Skin epidermis (tissue), 12 donors: ENCODE measurements at regions not wholly inside any gene's neighbourhood (a gene's known extent, or its start where the extent isn't known, plus 50 kb on each side); places are given as distances from the start of the nearest gene placed in this dataset.
"Not testable (repeated sequence)": the region's sequence is repeated elsewhere in the genome, so short reads cannot be mapped to it uniquely, and the experiment has no call there.

Experiments used
- H3K27ac ChIP-seq, 21 experiments: fragments of 200-600 bp; sonication (generic) in 11 of 21; one replicate each; pipeline ENCODE4 v1.5.0; 2020; ENCODE audit warnings: mild to moderate bottlenecking in 3 of 21, inconsistent platforms in 2 of 21, moderate library complexity in 2 of 21
- H3K4me3 ChIP-seq, 7 experiments: fragments of 200-600 bp; sonication (generic) in 2 of 7; one replicate each; pipeline ENCODE4 v1.5.0; 2020; ENCODE audit warnings: inconsistent platforms in 2 of 7, mild to moderate bottlenecking in 2 of 7, moderate library complexity in 1 of 7

- H3K27ac ChIP-seq, H3K4me3 ChIP-seq: not testable (repeated sequence)
These were observed 241.9 kb upstream of the NFIA start for GRCh38 chr1:60840476-60840875.

DNA sequence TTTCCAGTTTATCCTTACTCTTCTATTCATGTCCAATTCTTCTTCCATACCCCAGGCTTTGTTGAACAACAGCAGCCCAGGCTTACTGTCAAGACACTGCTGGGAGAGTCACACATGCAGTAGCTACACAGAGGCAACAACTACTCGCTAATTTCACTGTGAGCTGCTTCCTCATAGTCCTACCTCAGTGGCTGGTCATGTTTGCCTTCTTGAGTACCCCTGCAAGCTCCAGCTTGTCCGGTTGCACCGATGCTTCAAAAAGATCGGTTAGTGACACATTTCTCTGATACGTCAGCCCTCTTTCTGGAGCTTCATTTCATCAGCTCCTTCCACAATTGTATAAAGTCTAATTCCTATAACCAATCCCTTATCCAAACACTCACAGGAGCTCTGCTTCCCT lies 246.7 kb upstream of the NFIA start:
- Histone ChIP-seq H3K27ac (no peak overlapping the region), H3K4me3 (no peak overlapping the region)

- Histone ChIP-seq H3K4me3 (no peak overlapping the region), H3K27ac (no peak overlapping the region)
These were observed 249.2 kb upstream of the NFIA start for GRCh38 chr1:60833173-60833572.

DNA sequence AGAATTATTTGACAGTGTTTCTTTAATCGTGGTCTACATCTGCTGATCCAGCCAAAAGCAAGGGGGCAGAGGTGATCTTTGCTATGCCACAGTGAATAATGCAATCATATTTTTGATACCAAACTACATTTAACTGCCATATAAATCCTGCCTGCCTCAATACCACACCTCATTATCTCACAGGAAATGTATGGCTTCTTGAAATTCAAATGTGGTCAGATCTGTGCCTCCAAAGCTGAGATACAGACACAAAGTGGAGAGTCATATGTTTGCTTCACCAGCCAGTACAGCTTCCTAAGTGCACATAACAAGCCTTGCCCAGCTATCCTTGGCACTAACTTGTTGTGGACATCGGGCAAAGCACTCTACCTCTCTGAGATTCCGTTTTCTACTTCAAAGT lies 250.0 kb upstream of the NFIA start:
- Histone ChIP-seq H3K27ac (no peak overlapping the region), H3K4me3 (no peak overlapping the region)

DNA sequence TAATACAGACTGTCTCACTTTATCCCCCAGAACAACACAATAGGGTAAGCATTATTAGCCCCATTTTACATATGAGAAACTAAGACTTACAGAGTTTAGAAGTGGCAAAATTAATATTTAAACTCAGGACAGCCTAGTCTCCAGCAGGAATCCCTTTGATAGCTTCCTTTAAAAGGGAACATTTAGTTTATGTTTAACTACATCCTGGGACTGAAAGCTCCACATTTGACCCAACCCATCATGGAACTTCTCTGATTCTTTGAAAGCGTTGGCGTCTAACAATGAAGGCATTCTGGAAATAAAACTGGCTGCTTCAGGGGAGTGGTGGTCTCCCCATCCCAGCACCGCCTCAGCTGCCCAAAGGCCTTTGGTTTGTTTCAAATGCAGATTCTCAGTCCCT lies 250.6 kb upstream of the NFIA start:
- Histone ChIP-seq H3K27ac (no peak overlapping the region), H3K4me3 (no peak overlapping the region)

GRCh38 chr1:60828944-60829343 lies 253.4 kb upstream of the NFIA start:
- no peak overlapping the region for H3K27ac ChIP-seq
- H3K4me3 ChIP-seq, result no peak overlapping the region

- H3K4me3 ChIP-seq, result no peak overlapping the region
- no peak overlapping the region for H3K27ac ChIP-seq
These were observed 255.9 kb upstream of the NFIA start for GRCh38 chr1:60826320-60827094.

DNA sequence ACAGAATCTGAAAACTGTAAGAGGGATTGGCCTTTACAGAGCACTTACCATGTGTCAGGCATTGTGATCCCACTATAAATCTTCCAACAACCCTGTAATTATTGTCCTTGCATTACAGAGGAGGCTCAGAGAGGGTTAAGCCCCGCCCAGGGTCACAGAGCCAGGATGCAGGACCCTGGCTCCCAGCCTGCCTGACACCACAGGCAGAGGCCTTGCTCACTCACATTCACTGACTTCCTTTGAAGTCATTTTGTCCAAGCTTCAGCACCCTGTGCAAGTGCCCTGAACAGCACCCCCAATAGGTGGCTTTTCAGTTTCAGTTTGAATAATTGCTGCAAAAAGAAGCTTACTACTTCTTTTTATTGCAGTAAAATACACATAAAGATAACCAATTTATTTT lies 256.8 kb upstream of the NFIA start:
- no peak overlapping the region for H3K27ac ChIP-seq

DNA sequence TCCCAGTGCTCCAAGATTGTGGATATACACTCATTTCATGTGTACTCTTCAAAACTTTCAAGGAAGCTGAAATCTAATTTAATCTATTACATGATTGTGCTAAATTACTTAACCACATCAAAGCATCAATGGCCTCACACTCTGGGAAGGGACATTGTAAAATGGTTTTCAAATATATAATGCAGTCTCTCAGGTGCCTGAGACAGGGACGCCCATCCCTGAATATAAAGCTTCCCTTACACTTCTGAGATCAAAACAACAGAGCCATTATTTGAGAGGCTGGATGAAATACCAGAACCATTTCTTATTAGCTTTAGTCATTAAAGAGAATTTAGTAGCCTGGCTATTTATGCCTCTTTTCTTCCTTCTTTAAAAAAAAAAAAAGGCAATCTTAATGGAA lies 259.2 kb upstream of the NFIA start:
- Histone ChIP-seq H3K4me3 (no peak overlapping the region), H3K27ac (no peak overlapping the region)

More for the DNA sequence above, 256.8 kb upstream of the NFIA start:
- H3K4me3 ChIP-seq, result no peak overlapping the region

- no peak overlapping the region for H3K4me3 ChIP-seq
- no peak overlapping the region for H3K27ac ChIP-seq
These were observed 260.1 kb upstream of the NFIA start for GRCh38 chr1:60822252-60822651.

DNA sequence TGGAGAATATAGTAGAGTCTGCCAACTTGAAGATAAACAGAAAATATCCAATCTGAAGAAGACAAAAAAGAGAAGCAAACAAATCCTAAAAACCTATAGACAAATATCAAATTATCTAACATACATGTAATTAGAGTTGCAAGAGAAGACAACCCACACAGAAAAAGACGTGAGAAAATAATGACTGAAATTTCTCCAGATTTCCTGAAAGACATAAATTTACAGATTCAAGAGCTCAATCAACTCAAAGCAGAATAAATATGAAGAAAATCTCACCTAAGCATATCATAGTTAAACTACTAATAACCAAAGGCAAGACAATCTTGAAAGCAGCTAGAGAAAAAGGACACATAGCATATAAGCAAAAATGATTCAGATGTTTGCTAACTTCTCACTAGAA lies 261.2 kb upstream of the NFIA start:
- no peak overlapping the region for H3K27ac ChIP-seq
- H3K4me3 ChIP-seq, result no peak overlapping the region

GRCh38 chr1:60818969-60819701 lies 263.2 kb upstream of the NFIA start:
- H3K27ac ChIP-seq, result no peak overlapping the region
- no peak overlapping the region for H3K4me3 ChIP-seq

GRCh38 chr1:60813071-60813470 lies 269.3 kb upstream of the NFIA start:
- no peak overlapping the region for H3K4me3 ChIP-seq
- H3K27ac ChIP-seq, result no peak overlapping the region

GRCh38 chr1:60809204-60809980 lies 273.0 kb upstream of the NFIA start:
- H3K4me3 ChIP-seq, result no peak overlapping the region
- no peak overlapping the region for H3K27ac ChIP-seq

DNA sequence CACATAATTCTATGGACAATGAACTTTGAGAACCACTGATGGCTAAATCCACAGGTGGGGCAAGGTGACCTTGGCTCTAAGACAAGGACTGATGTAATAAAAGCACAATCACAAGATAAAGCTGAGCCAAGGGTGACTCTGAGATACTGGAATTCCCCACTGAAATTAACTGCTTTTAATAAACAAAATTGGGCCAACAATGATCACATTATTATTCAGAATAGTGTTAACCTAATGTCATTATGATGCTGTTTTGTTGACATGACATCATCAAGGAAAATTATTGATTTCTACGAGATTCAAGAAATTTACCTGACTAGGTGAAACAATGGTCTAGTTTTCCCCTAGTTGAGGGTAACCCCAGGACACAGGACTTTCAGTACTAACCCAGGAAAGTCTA lies 273.7 kb upstream of the NFIA start:
- H3K4me3 ChIP-seq, result no peak overlapping the region

GRCh38 chr1:60802884-60803283 lies 279.5 kb upstream of the NFIA start:
- H3K4me3 ChIP-seq, result no peak overlapping the region
- H3K27ac ChIP-seq, result no peak overlapping the region

More for the DNA sequence above, 273.7 kb upstream of the NFIA start:
- H3K27ac ChIP-seq, result no peak overlapping the region

GRCh38 chr1:60797351-60797750 lies 285.0 kb upstream of the NFIA start:
- Histone ChIP-seq H3K27ac (no peak overlapping the region), H3K4me3 (no peak overlapping the region)

- H3K4me3 ChIP-seq, result no peak overlapping the region
- no peak overlapping the region for H3K27ac ChIP-seq
These were observed 291.1 kb upstream of the NFIA start for GRCh38 chr1:60791226-60791625.

- H3K4me3 ChIP-seq, H3K27ac ChIP-seq: not testable (repeated sequence)
These were observed 309.3 kb upstream of the NFIA start for GRCh38 chr1:60773099-60773498.

- Histone ChIP-seq H3K4me3 (no peak overlapping the region), H3K27ac (no peak overlapping the region)
These were observed 313.3 kb upstream of the NFIA start for GRCh38 chr1:60769082-60769481.

DNA sequence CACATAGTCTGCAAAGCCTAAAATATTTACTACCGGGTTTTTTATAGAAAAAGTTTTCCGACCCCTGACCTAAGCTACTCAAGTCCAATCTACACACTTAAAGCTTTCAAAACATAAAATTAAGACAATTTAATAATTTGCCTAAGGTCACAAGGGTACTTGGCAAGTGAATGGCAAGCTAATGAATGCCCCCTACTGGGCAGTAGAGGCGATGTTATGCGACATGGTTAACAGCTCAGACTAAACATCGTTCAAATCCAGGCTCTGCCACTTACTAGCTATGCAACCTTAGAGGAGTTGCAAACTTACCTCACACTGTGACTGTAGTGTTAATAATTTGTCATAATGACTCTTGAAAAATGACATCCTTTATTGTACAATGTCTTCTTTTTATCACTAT lies 317.2 kb upstream of the NFIA start:
- no peak overlapping the region for H3K27ac ChIP-seq
- H3K4me3 ChIP-seq, result no peak overlapping the region
